Stimulated activated CD4-positive, alpha-beta T cell treated with anti-CD3 and anti-CD28 coated beads, Interleukin-4, amount 100 ng/mL, for 1 hour (primary cell): ENCODE measurements at regions not wholly inside any gene's neighbourhood (a gene's known extent, or its start where the extent isn't known, plus 50 kb on each side); places are given as distances from the start of the nearest gene placed in this dataset.
"Not testable (repeated sequence)": the region's sequence is repeated elsewhere in the genome, so short reads cannot be mapped to it uniquely, and the experiment has no call there.

Experiments
- DNase-seq: peaks from one replicate; pipeline ENCODE4 v3.0.0-alpha.2; 2020

- DNase-seq = no peak
These were observed 767.7 kb downstream of the TSN start for GRCh38 chr2:122523143-122523542.

DNA sequence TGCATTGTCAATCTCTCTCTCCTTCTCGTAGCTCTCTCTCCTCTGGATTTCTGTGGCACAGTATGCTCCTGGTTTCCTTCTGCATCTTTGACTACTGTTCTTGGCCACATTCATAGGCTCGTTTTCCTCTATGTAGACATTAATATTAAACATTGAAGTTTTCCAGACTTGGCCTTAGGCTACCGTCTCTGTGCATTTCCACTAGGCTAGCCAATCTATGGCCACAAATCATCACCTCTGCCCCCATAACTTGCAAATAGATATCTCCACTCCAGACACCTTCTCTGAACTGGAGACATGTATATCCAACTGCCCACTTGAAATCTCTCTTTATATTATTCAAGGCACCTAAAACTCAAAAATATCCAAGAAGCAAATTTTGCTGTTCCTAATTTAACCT, 768.5 kb downstream of the TSN start:
- DNase-seq = no peak

- no peak for DNase-seq
These were observed 769.9 kb downstream of the TSN start for GRCh38 chr2:122525336-122525735.

DNA sequence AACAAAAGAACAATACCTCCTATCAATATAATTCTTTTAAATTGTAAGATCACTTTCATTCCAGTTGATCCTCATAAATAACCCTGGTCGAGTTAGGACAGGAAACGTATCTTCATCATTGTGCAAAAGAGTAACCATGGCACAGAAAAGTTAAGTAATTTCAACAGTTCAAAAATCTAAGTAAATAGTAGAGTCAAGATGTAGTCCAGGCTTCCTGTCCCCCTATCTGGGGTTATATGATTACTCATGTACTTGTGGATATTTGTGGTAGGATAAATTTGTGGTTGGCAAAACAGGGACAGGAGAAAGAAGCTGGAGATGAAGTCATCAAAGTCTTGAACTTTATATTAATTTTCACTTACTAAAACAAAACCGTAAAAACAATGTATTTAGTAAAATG, 772.6 kb downstream of the TSN start:
- no peak for DNase-seq

GRCh38 chr2:122528958-122529705, 773.7 kb downstream of the TSN start:
- DNase-seq = no peak

GRCh38 chr2:122530814-122531213, 775.4 kb downstream of the TSN start:
- DNase-seq = no peak

DNA sequence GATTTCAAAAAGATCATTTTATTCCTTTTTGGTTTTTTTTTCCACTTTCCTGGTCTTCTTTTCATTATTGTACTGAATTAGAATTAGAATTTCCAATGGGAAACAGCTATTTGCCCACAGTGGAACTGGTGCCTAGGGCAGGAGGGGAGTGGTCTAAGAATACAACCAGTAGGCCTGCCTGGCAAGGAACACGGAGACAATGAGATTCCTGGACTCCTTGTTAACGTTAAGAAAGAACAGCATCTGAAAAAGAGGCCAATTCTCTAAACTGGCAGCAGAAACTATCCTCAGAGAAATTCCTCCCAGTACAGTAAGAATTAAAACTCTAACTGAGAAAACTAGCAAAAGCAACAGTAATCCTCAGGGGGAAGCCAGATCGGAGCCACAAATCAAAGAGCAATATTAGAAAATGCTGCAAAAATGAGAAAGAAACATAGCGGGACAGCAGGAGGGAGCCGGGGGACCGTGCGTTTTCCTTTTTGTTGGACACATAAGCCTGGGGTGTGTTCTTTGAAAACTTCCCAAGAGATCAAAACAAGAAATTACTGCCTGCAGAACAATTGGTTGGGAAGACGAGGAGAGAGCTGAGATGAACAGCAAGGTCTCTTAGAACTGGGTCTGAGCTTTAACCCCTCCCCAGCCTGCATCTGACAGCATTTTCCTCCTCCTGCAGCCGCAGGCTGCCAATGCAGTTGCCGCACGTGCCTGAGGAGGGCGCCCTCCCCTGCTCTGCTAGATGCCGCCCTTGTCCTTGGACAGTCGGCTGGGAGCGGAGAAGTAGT, 776.0 kb downstream of the TSN start:
- DNase-seq = no peak

- no peak for DNase-seq
These were observed 776.6 kb downstream of the TSN start for GRCh38 chr2:122532072-122532344.

- DNase-seq = no peak
These were observed 777.0 kb downstream of the TSN start for GRCh38 chr2:122532481-122532880.

DNA sequence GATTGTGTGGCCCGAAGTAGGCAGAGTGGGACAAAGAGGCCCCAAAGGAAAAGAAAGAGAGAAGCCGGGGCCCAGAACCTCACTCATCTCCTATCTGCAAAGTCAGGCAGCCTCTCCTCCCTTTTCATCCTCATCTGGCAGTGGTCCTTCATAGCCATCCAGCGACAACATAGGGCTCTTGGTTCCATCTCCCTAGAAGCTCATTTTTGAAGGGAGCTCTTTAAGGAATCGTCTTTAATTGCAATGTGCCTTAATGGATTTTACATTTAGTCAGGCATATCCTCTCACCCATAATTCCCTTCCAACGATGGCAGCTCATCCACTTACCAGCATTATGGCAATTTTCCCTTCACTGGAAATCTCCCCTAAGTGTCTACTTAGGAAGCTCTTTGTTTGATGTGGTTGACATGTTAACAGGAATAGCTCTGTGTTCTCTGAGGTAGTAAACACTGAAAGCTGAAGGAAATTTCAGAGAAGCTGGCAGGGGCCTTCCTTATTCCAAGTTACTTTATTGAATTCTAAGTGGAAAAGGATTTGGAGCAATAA, 780.6 kb downstream of the TSN start:
- no peak for DNase-seq

DNA sequence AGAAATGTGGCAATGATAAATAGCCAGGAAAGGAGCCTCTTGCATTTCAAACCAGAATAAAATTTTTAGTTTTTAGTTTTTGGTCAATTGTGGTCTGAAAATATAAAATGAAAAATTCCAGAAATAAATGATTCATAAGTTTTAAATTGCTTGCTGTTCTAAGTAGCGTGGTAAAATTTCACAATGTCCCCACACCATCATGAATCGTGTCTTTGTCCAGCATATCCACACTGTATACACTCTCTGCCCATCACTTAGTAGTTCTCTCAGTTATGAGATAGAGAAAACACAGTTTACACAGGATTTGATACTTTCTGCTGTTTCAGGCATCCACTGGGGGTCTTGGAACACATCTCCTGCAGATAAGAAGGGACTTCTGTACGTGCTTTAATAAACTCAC, 783.9 kb downstream of the TSN start:
- no peak for DNase-seq

DNA sequence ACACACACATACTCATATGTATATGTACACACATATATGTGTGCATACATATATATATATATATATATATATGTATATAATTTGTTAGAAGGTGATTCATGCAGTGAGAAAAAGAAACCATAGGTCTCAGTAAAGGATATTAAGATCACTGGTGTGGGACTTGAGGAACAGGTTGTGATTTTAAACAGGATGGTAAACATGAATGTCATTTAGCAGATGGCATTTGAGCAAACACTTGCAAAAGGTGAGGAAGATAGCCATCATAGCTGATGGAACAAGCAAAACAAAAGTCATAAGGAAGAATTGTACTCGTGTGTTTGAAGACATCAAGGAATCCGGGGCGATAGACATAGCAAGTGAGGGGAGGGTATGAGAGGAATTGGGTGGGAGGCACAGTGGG, 784.5 kb downstream of the TSN start:
- no peak for DNase-seq

DNA sequence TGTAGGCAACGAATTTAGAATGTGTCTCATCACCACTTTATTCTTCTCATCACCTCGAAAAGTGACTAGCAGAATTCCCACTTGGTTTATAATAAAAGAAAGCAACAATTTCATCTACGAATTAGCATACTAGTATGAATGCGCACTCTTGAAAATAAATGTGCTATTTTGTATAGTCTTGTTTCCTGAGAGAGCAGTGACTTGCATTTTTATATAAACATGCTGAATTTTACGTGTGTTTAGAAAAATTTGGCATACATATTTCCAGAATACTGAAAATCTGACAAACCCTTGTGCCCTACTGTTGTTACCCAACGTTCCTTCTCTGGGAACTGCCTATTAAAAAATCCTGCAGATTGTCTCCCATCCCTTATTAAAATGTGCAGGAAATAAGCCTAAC, 786.8 kb downstream of the TSN start:
- no peak for DNase-seq

GRCh38 chr2:122542646-122543045, 787.2 kb downstream of the TSN start:
- DNase-seq = no peak

DNA sequence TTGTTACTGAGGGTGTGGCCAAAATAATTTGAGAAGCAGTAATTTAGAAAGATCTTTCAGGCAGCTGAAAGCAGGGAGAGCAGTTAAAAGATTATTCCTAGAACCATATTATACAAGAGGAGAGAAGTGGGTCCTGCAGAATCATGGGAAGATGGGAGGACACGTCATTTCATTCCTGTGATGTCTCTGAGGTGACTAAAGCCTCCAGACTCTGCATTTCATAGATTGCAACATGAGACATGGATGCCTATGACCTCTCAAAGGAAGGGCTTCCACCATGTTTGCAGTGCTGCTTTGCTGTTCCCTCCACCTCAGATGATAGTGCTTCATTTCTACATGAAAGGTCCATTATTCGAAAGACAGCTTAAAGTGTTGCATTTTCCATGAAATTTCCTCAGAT, 788.4 kb downstream of the TSN start:
- DNase-seq = no peak

GRCh38 chr2:122545821-122546220, 790.4 kb downstream of the TSN start:
- DNase-seq = no peak

DNA sequence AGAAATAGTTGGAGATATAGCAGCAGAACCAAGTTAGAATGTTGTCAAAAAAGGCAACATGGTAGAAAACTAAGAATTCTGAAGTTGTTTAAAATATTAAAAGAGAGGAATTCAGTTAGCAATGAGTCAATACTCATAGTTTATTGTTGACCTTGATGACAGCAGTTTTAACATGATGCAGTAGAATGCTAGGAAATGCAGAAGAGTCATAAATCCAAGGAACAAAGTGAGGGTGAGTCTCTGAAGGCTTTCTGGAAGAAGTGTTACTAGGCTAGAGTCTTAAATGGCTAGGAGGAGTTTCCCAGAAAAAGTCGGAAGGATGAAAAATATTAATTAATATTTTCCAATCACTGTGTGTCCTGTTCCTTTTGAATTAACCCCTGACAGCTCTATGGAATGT, 807.3 kb downstream of the TSN start:
- DNase-seq = no peak

DNA sequence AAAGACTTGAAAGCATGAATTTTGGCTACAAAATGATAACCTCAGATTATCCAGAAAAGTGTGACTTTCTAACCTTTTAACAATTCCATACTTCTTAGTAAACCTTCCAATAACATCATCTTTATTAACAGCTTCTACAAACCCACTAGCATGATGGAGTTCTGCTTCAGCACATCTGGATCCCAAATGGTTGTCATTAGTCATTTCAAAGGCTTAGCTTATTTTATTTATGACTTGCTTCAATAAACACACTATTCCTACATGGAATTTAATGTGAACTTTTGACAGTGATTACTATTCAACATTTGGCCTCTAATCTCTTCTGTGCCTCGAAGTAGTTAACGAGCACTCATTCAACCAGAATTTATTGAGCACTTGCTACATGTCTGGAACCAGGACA, 808.3 kb downstream of the TSN start:
- DNase-seq = no peak

GRCh38 chr2:122564843-122565242, 809.4 kb downstream of the TSN start:
- DNase-seq = no peak

- DNase-seq = no peak
These were observed 809.9 kb downstream of the TSN start for GRCh38 chr2:122565364-122565763.

- DNase-seq = no peak
These were observed 815.2 kb downstream of the TSN start for GRCh38 chr2:122570641-122571040.

DNA sequence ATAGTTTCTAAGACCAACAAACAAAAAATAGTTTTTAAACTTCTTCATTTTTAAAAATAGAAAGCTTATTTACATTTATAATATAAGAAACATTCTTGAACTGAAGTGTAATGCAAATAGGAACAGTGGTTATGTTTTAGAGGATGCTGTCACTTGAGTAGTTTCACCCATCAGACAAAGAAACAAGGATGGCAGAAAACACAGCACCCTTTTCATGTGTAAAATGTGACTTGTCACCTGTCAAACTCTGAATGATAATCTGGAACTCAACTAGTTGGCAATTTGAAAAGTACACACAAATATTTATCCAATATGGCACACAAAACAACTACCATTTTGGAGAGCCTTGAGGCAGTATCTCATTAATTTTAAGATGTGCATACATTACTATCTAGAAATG, 816.0 kb downstream of the TSN start:
- not testable (repeated sequence) for DNase-seq

- no peak for DNase-seq
These were observed 819.6 kb downstream of the TSN start for GRCh38 chr2:122575076-122575475.

GRCh38 chr2:122583159-122583917, 827.9 kb downstream of the TSN start:
- DNase-seq = no peak
